Stimulated activated CD4-positive, alpha-beta T cell treated with anti-CD3 and anti-CD28 coated beads, Interleukin-1b, Interleukin-23, amount 100 ng/mL, for 4 hours (primary cell): ENCODE measurements at regions not wholly inside any gene's neighbourhood (a gene's known extent, or its start where the extent isn't known, plus 50 kb on each side); places are given as distances from the start of the nearest gene placed in this dataset.

Experiments used
- DNase-seq, 2 donors: peaks; one replicate each; pipeline ENCODE4 v3.0.0-alpha.2; 2020; ENCODE audit warnings: low read depth in 2 of 2

GRCh38 chr16:73190256-73190655, 142.3 kb upstream of the ZFHX3 start:
- DNase-seq, result no peak

GRCh38 chr16:73189136-73189535, 141.2 kb upstream of the ZFHX3 start:
- no peak for DNase-seq

GRCh38 chr16:73186752-73187601, 139.0 kb upstream of the ZFHX3 start:
- no peak for DNase-seq

DNA sequence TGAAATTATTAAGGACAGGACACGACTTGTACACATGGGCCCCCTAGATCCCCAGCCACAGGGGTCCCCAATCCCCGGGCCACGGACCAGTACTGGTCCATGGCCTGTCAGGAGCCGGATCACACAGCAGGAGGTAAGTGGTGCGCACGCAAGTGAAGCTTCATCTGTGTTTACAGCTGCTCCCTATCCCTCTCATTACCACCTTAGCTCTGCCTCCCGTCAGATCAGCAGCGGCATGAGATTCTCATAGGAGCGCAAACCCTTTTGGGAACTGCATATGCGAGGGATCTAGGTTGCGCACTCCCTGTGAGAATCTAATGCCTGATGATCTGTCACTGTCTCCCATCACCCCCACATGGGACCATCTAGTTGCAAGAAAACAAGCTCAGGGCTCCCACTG, 137.8 kb upstream of the ZFHX3 start:
- DNase-seq, result no peak

DNA sequence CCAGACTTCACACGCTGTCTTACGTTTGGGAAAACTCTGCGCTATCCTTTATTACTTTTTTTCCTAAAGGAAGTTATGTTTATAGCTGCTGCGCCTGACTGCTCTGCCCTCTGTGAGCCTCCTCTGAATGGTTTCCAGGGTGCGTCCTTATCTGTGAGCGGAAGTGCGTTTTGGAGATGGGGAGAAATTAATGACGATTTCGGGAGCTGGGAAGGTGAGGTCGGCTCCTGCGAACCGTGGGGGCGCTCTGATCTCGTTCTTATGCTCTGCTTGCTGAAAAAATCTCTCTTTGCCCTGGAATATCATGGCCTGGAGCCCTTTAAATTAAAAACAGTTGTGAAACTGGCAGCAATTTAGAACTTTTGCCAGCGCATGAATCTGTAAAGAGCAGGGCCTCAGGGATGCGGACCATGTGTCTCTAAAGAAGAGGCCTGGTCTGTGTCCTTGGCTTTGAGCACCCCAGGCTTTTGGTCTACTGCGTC, 135.7 kb upstream of the ZFHX3 start:
- no peak for DNase-seq

GRCh38 chr16:73179705-73180331, 131.9 kb upstream of the ZFHX3 start:
- no peak for DNase-seq

GRCh38 chr16:73177729-73178295, 129.9 kb upstream of the ZFHX3 start:
- no peak for DNase-seq

- DNase-seq, result no peak
These were observed 128.7 kb upstream of the ZFHX3 start for GRCh38 chr16:73176577-73177013.

DNA sequence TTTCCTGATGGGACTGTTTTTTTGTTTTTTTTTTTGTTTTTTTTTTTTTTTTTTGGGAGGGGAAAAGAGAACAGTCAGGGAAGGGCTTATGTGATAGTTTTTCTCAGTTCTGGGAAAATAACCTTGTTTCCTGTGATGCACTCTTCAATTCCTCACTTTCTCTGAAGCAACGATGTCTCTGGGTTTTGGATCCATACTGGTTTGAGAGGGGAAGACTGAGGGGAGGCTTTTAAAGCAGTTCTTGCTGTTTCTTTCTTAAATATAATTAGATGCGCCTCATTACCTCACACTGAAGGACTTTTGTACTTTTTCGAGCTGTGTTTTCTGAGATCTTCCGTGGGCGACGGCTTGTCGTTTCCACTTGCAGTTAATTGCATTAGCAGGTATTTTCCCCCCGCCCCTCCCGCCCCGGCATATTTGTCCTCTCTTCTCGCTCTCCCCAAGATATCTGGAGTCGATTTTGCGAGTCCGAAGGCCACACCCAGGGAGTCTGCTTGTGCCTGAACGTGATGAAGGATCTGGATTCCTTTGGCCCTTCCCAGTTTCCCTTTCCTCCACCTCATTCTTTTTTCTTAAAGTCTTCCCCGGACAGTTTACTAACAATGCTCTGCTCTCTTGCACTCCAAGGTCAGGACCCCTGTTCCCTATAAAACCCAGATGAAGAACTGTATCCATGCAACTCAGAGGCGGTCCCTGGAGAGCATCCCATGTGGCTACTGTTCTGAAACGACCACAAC, 125.2 kb upstream of the ZFHX3 start:
- DNase-seq, result no peak

DNA sequence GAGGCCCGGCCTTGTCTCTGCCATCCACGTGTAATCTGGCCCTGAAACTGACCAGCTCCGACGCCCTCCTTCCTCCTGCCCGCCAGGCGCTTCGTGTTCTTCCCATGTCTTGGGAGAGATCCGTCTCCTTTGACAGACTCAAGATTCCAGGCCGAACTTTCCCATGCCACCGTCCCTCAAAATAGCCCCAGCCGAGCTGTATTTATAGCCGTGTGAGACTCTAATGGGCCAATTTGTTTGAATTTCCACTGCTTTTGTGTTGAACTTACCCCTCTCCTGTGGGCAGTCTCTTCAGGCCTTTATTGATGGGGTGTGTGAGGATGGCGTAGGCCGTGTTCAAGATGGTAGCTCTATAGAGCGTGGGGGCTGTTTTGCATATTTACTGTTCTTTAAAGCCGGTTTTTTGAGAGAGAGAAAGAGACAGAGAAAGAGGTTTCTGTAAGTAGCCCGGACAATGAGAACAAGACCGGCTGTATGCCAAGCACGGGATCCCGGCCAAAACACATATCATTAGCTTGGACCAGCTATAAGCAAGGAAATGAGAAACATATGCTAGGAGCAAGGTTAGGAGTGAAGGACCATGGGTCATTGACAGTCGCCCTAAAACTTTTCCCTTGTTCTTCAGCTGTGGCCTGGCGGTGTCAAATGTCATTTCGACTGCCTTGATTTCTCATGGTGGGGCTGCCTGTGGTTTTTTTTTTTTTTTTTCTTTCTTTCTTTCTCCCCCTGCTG, 124.5 kb upstream of the ZFHX3 start:
- DNase-seq, result no peak

DNA sequence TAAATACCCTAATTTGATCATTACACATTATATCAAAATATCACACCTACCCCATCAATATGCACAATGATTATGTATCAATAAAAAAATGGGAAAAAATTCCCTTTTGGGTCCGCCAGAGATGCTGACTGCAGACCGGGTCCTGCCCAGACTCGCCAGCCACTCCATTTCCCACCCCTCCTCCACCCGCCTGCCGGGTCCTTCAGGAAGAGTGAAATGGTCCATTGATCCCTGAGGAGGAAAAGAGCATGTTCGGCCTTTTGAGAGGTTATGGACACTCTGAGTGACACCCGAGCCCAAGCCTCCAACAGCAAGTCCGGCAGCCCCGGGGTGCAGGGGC, 123.9 kb upstream of the ZFHX3 start:
- no peak for DNase-seq

- DNase-seq, result no peak
These were observed 123.5 kb upstream of the ZFHX3 start for GRCh38 chr16:73171380-73171779.

GRCh38 chr16:73170612-73171038, 122.7 kb upstream of the ZFHX3 start:
- DNase-seq, result no peak

- no peak for DNase-seq
These were observed 119.1 kb upstream of the ZFHX3 start for GRCh38 chr16:73166947-73167550.

GRCh38 chr16:73166441-73166851, 118.5 kb upstream of the ZFHX3 start:
- no peak for DNase-seq

GRCh38 chr16:73163238-73163815, 115.4 kb upstream of the ZFHX3 start:
- no peak for DNase-seq

DNA sequence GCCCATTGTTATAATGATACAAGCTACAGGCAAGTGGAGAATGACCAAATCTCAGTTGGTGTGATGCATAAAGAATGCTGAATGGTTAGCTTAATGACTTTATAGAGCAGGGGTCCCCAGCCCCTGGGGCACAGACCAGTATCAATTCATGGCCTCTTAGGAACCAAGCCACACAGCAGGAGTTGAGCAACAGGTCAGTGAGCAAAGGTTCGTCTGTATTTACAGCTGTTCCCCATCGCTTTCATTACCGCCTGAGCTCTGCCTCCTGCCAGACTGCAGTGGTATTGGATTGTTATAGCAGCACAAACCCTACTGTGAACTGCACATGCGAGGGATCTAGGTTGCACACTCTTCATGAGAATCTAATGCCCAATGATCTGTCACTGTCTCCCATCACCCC, 114.0 kb upstream of the ZFHX3 start:
- no peak for DNase-seq

- no peak for DNase-seq
These were observed 111.4 kb upstream of the ZFHX3 start for GRCh38 chr16:73159296-73159695.

DNA sequence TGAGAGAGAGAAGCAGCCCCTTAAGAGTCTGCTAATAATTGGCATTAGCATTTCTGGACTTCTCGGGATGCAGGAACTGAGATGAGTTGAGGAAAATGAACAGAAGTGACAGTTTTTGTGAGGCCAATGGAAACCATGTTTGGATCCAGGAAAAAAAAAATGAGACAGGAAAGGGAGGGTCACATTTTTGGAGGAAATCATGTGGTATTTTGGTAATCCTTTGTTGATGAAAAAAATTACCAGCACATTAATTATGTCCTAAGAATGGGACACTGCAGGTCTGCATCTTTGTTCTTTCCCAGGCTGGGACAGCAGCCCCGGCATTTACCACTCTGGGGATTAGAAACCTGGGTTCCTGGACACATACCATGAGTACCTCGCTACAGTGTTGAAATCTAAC, 109.9 kb upstream of the ZFHX3 start:
- DNase-seq, result no peak

DNA sequence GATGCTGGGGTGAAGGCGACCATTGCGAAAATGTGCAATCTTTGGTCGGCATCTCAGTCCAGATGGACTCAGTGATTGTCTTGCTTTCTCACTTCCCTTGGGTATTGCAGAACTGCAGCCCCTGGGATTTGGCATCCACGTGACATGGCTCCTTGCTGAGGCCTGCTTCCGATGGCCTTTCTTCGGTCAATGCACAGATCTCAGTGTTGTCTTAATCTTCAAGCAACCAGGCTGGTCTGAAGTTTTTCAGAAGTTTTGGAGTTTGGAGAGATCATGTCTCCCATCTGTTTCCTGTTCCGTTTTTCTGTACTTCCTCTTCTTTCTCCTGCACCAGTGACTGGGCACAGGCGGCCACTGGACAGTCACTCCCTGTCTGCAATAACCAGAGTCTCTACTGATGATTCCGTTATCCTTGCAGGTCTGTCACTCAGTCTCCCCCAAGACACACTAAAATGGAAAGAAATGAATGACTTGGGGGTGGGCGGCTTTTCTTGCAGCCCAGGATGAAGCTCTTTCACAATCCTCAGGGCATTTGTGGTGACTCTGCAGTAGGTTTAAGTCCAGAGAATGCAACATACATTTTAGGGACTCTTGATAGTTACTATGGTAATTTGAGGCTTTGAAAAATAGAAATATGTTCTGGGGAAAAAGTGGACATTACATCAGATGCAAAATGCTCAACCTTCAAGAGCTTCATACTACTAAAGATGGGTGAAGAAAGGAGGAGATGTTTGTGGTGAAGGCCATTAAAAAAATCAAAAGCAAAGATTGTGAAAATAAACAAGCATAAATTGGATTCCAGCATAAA, 106.3 kb upstream of the ZFHX3 start:
- DNase-seq, result no peak
